ENCODE measurements at regions not wholly inside any gene's neighbourhood (a gene's known extent, or its start where the extent isn't known, plus 50 kb on each side); places are given as distances from the start of the nearest gene placed in this dataset.

GRCh38 chr15:31276596-31277298, 49.9 kb upstream of the KLF13 start:
- DNase-seq (no peak), ATAC-seq (no peak)
- TF ChIP-seq, protein P1, sequence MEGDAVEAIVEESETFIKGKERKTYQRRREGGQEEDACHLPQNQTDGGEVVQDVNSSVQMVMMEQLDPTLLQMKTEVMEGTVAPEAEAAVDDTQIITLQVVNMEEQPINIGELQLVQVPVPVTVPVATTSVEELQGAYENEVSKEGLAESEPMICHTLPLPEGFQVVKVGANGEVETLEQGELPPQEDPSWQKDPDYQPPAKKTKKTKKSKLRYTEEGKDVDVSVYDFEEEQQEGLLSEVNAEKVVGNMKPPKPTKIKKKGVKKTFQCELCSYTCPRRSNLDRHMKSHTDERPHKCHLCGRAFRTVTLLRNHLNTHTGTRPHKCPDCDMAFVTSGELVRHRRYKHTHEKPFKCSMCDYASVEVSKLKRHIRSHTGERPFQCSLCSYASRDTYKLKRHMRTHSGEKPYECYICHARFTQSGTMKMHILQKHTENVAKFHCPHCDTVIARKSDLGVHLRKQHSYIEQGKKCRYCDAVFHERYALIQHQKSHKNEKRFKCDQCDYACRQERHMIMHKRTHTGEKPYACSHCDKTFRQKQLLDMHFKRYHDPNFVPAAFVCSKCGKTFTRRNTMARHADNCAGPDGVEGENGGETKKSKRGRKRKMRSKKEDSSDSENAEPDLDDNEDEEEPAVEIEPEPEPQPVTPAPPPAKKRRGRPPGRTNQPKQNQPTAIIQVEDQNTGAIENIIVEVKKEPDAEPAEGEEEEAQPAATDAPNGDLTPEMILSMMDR (IDR thresholded peaks at IDR 0.05): no peak
- no peak for TF ChIP-seq POLR2A (IDR thresholded peaks at IDR 0.05)
- intact Hi-C loops (cut with DNase I): loop anchor here in 1 of 2 donors (10.0 kb wide), 1 partner anchor 62 kb away; no protein-coding TSS in a partner anchor
- WGBS (ENCODE audit: insufficient coverage, low coverage, low lambda C conversion rate, missing lambda C conversion rate): 87% methylated on average over 7 of the region's 8 CpGs
- Histone ChIP-seq H3K27ac (no peak overlapping the region), H3K4me1 (peaks cover 0 to 20% (median 9%) of the 10 kb centered on the region in 4 donors), H3K9me3 (no peaks in the 10 kb centered on the region), H3K27me3 (no peaks in the 10 kb centered on the region), H3K4me3 (no peak overlapping the region), H3K36me3 (no peaks in the 10 kb centered on the region)

All from right lobe of liver (tissue), 6 donors.